Naive thymus-derived CD4-positive, alpha-beta T cell (primary cell): ENCODE measurements at regions not wholly inside any gene's neighbourhood (a gene's known extent, or its start where the extent isn't known, plus 50 kb on each side); places are given as distances from the start of the nearest gene placed in this dataset.

Source experiments
- ATAC-seq: fragments of 150-1000 bp; cut with Tn5 transposase; 2 replicates; pipeline ENCODE4 v1.10.0; 2021; ENCODE audit warnings: mild to moderate bottlenecking, moderate library complexity
- CTCF ChIA-PET: fragments of 350-600 bp; sonication (Branson Sonifier 250); formaldehyde crosslinking; loops from one replicate; lab custom pipeline; 2021; ENCODE audit warnings: antibody characterized with exemption; lab: Charles Lee
- POLR2A ChIA-PET: fragments of 350-600 bp; sonication (Branson Sonifier 250); formaldehyde crosslinking; loops from one replicate; lab custom pipeline; 2021; ENCODE audit warnings: antibody characterized with exemption, inconsistent platforms; lab: Charles Lee
- DNase-seq, 9 donors: peaks; one replicate each; pipeline versions ENCODE4 v3.0.0 to v3.0.0-alpha.2; 2020 to 2022; ENCODE audit warnings: mixed read lengths in 1 of 9
- H3K27ac ChIP-seq: one replicate; pipeline ENCODE4 v1.7.0; 2013; ENCODE audit warnings: mild to moderate bottlenecking, low read depth, low read length, moderate library complexity
- H3K27me3 ChIP-seq, 2 donors: one replicate each; pipeline ENCODE4 v1.7.0; 2013; ENCODE audit warnings: low read length in 2 of 2, mild to moderate bottlenecking in 2 of 2, moderate library complexity in 2 of 2; ENCODE audit not compliant: control insufficient read depth in 2 of 2, insufficient read depth in 2 of 2
- H3K36me3 ChIP-seq, 3 experiments: 1 replicate in 2 of 3; 2 replicates in 1 of 3; pipeline ENCODE4 v1.7.0; 2013; ENCODE audit warnings: low read length in 3 of 3, mild to moderate bottlenecking in 3 of 3, moderate library complexity in 1 of 3; ENCODE audit not compliant: insufficient read depth in 3 of 3, control insufficient read depth in 2 of 3
- H3K4me1 ChIP-seq, 2 donors: one replicate each; pipeline ENCODE4 v1.7.0; 2013; ENCODE audit warnings: low read length in 2 of 2, mild to moderate bottlenecking in 2 of 2, moderate library complexity in 1 of 2; ENCODE audit not compliant: control insufficient read depth in 2 of 2, insufficient read depth in 2 of 2
- H3K4me3 ChIP-seq: 2 replicates; pipeline ENCODE4 v1.7.0; 2013; ENCODE audit warnings: mild to moderate bottlenecking, low read length
- H3K9me3 ChIP-seq, 3 experiments: 1 replicate in 2 of 3; 2 replicates in 1 of 3; pipeline ENCODE4 v1.7.0; 2013; ENCODE audit warnings: low read length in 3 of 3; ENCODE audit not compliant: control insufficient read depth in 2 of 3
- H3K27ac Mint-ChIP-seq, 9 donors: one replicate each; pipeline ENCODE4 v1.8.0; 2020 to 2022; ENCODE audit warnings: mixed read lengths in 9 of 9, mild to moderate bottlenecking in 8 of 9, moderate library complexity in 5 of 9, inconsistent platforms in 2 of 9
- H3K27me3 Mint-ChIP-seq, 5 donors: one replicate each; pipeline ENCODE4 v1.8.0; 2021 to 2022; ENCODE audit warnings: mixed read lengths in 5 of 5, mild to moderate bottlenecking in 1 of 5
- H3K36me3 Mint-ChIP-seq, 5 donors: one replicate each; pipeline ENCODE4 v1.8.0; 2020 to 2022; ENCODE audit warnings: mixed read lengths in 5 of 5, mild to moderate bottlenecking in 3 of 5, inconsistent platforms in 1 of 5
- H3K4me1 Mint-ChIP-seq, 7 donors: one replicate each; pipeline ENCODE4 v1.8.0; 2020 to 2022; ENCODE audit warnings: mixed read lengths in 7 of 7, mild to moderate bottlenecking in 3 of 7, inconsistent platforms in 1 of 7
- H3K4me3 Mint-ChIP-seq, 10 donors: one replicate each; pipeline ENCODE4 v1.8.0; 2020 to 2022; ENCODE audit warnings: mild to moderate bottlenecking in 10 of 10, mixed read lengths in 10 of 10, moderate library complexity in 6 of 10, inconsistent platforms in 2 of 10
- H3K9me3 Mint-ChIP-seq, 11 donors: one replicate each; pipeline ENCODE4 v1.8.0; 2020 to 2022; ENCODE audit warnings: mixed read lengths in 11 of 11, mild to moderate bottlenecking in 4 of 11, inconsistent platforms in 1 of 11, moderate library complexity in 1 of 11
- intact Hi-C, 2 donors: fragments of 100-400 bp; cut with micrococcal nuclease; formaldehyde crosslinking; loops; one replicate each; pipeline ENCODE4 v1.15.1; 2023

DNA sequence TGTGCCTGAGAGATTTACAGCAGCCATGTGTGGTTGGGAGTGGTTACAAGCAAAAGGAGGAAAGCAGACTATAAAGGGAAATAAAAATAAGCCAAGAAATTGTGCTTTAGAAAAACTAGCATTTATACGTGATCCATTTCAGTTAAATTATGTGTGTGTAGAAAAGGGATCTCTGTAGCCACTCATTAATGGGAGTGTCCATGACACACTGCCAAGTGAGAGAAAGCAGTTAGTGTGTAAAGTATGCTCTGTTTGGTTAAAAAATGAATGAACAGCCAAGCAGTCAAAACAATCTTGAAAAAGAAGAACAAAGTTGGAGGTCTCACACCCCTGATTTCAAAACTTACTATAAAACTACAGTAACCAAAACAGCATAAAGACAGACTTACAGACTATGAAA lies 67.9 kb upstream of the GGTLC1 start:
- Mint-ChIP-seq H3K36me3 (no peaks in the 10 kb centered on the region), H3K9me3 (peaks cover 0 to 1% (median 0%) of the 10 kb centered on the region in 11 donors), H3K4me1 (peaks cover 2 to 12% (median 7%) of the 10 kb centered on the region in 7 donors), H3K27ac (no peak overlapping the region), H3K4me3 (no peak overlapping the region), H3K27me3 (no peaks in the 10 kb centered on the region)
- POLR2A ChIA-PET: no interaction called here
- ATAC-seq (no peak), DNase-seq (no peak)
- H3K27me3 ChIP-seq: no peaks in the 10 kb centered on the region
- CTCF ChIA-PET: no interaction called here
- H3K4me1 ChIP-seq: peaks cover 0 to 9% of the 10 kb centered on the region in 2 donors
- H3K9me3 ChIP-seq: no peaks in the 10 kb centered on the region
- H3K36me3 ChIP-seq: no peaks in the 10 kb centered on the region
- intact Hi-C loops: no loop called here
- H3K4me3 ChIP-seq: no peak overlapping the region
- no peak overlapping the region for H3K27ac ChIP-seq

DNA sequence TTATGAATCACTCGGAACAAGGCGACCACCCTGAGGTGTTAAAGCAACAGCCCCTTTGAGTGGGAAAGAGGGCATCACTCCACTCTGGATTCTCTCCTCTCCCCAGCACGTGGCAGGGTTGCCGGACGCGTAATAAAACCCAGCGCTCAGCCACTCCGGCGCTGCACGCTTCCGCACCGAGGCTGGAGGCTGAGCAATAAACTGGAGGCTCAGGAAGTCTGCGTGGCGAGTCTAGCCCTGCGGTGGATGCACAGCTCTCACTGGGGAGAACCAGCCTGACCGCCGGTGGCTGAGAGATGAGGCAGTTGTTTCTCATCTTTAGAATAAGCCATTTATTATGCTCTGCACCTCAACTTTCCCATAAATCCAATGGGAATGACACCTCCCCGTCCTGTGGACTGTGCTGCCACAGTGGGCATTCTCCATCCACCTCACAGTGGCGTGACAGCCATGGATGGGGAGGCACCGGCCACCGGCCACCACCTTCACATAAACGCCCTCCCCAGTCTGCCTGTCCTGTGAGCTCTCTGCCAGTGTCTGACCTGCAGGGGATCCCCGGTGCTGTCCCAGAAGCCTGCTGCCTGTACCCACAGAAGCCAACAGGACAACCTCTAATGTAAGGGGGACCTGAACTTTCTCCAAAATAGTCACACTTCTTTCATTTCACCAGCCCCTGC lies 64.2 kb upstream of the GGTLC1 start:
- Mint-ChIP-seq H3K36me3 (peaks cover 0 to 8% (median 0%) of the 10 kb centered on the region in 5 donors), H3K4me1 (peaks cover 15 to 46% (median 38%) of the 10 kb centered on the region in 7 donors), H3K4me3 (no peak overlapping the region), H3K27ac (peak overlapping the region in 8 of 9 donors; percentile 9 to 93 (median 64)), H3K27me3 (no peaks in the 10 kb centered on the region), H3K9me3 (no peaks in the 10 kb centered on the region)
- H3K27ac ChIP-seq: no peak overlapping the region
- DNase-seq (no peak), ATAC-seq (no peak)
- no peak overlapping the region for H3K4me3 ChIP-seq
- peaks cover 0 to 29% of the 10 kb centered on the region in 2 donors for H3K4me1 ChIP-seq
- no peaks in the 10 kb centered on the region for H3K27me3 ChIP-seq
- intact Hi-C loops: no loop called here
- H3K36me3 ChIP-seq: no peaks in the 10 kb centered on the region
- H3K9me3 ChIP-seq: no peaks in the 10 kb centered on the region
- ChIA-PET POLR2A (no interaction called here), CTCF (no interaction called here)

DNA sequence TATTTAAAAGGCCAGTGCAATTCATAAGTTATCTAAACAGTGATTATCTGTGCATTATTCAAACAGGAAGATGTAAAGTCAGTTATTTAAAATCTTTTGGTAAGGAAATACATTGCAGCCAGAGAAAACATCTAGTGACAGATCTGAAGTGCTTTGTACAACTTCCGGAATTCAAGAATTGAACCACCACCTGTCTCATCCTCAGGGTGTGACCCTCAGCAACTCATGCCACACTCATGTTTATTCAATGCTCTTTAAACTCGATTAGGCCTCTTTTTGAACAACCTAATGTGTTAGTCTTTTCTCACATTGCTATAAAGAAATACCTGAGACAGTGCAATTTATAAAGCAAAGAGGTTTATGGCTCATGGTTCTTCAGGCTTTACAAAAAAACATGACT lies 62.6 kb upstream of the GGTLC1 start:
- peak overlapping the region; percentile 13 to 65 (median 34) for H3K4me3 Mint-ChIP-seq
- Histone ChIP-seq H3K4me3 (no peak overlapping the region), H3K9me3 (no peaks in the 10 kb centered on the region), H3K4me1 (peaks cover under 1 to 38% of the 10 kb centered on the region in 2 donors), H3K36me3 (no peaks in the 10 kb centered on the region), H3K27me3 (no peaks in the 10 kb centered on the region), H3K27ac (no peak overlapping the region)
- intact Hi-C loops: no loop called here
- peak in 3 of 9 donors; percentile 16 to 26 (median 16) for DNase-seq
- no peak for ATAC-seq
- ChIA-PET POLR2A (interaction anchor here (0.9 kb wide), 1 partner anchor 23 kb away, joined by 3 read pairs; no protein-coding TSS in a partner anchor), CTCF (no interaction called here)
- peak overlapping the region; percentile 53 to 94 (median 89) for H3K27ac Mint-ChIP-seq
- H3K4me1 Mint-ChIP-seq: peaks cover 26 to 62% (median 46%) of the 10 kb centered on the region in 7 donors
- no peaks in the 10 kb centered on the region for H3K9me3 Mint-ChIP-seq
- H3K36me3 Mint-ChIP-seq: peaks cover 0 to 10% (median 0%) of the 10 kb centered on the region in 5 donors
- no peaks in the 10 kb centered on the region for H3K27me3 Mint-ChIP-seq

DNA sequence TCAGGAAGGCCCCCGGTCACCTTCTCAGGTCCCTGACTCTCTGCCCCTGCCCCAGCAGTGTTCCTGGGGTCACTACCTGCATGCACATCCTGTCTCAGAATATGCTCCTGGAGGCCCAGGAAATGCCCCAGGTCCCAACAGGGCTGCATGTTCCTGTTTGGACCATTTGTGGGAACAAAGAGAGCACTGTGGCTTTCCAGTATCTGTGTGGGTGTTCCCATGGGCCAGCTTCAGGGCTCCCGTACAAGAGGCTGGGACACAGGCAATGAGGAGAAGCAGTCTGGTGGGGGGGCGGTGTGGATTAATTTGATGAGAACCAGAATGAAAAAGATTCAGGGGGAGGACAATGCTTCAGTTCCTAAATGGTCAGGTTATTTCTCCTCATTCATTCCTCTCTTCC lies 61.5 kb upstream of the GGTLC1 start:
- Mint-ChIP-seq H3K27ac (peak overlapping the region in 8 of 9 donors; percentile 21 to 93 (median 81)), H3K36me3 (peaks cover 0 to 12% (median 0%) of the 10 kb centered on the region in 5 donors), H3K4me1 (peaks cover 35 to 72% (median 56%) of the 10 kb centered on the region in 7 donors), H3K9me3 (no peaks in the 10 kb centered on the region), H3K4me3 (peak overlapping the region in 4 of 10 donors; percentile 36 to 65 (median 46)), H3K27me3 (no peaks in the 10 kb centered on the region)
- Histone ChIP-seq H3K9me3 (no peaks in the 10 kb centered on the region), H3K36me3 (no peaks in the 10 kb centered on the region), H3K27ac (no peak overlapping the region), H3K4me3 (no peak overlapping the region), H3K4me1 (peaks cover 11 to 48% of the 10 kb centered on the region in 2 donors), H3K27me3 (no peaks in the 10 kb centered on the region)
- POLR2A ChIA-PET: no interaction called here
- intact Hi-C loops: no loop called here
- CTCF ChIA-PET: no interaction called here
- no peak for ATAC-seq
- DNase-seq: no peak

DNA sequence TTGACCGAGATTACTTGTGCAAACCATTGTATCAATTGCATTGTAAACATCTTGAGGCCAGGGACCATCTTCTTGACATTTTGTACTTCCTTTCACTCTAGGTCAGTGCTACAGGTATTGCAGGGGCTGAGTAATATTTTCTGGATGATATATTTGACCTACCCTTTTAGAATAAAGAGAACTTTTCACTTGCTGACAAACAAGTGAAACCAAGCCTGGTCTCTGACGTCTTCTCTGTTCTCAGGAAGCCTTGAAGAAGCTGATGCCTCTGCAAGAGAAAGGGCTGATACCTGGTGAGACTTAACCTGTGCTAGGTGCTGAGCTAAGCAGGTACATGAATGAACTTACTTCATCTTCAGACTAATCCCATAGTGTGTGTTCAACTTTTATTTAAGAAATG lies 60.5 kb upstream of the GGTLC1 start:
- Mint-ChIP-seq H3K27ac (peak overlapping the region; percentile 5 to 93 (median 66)), H3K9me3 (no peaks in the 10 kb centered on the region), H3K27me3 (no peaks in the 10 kb centered on the region), H3K36me3 (peaks cover 0 to 12% (median 0%) of the 10 kb centered on the region in 5 donors), H3K4me3 (peak overlapping the region in 4 of 10 donors; percentile 9 to 30 (median 17)), H3K4me1 (peaks cover 36 to 83% (median 65%) of the 10 kb centered on the region in 7 donors)
- no peaks in the 10 kb centered on the region for H3K9me3 ChIP-seq
- no peak overlapping the region for H3K4me3 ChIP-seq
- CTCF ChIA-PET: no interaction called here
- H3K27me3 ChIP-seq: no peaks in the 10 kb centered on the region
- peak in 1 of 9 donors; percentile 20 for DNase-seq
- intact Hi-C loops: no loop called here
- H3K36me3 ChIP-seq: no peaks in the 10 kb centered on the region
- no peak for ATAC-seq
- peaks cover 12 to 48% of the 10 kb centered on the region in 2 donors for H3K4me1 ChIP-seq
- POLR2A ChIA-PET: interaction anchor here (0.6 to 1.5 kb wide), 3 partner anchors 22 to 29 kb away, joined by 3 to 9 read pairs (median 3); no protein-coding TSS in a partner anchor
- no peak overlapping the region for H3K27ac ChIP-seq

DNA sequence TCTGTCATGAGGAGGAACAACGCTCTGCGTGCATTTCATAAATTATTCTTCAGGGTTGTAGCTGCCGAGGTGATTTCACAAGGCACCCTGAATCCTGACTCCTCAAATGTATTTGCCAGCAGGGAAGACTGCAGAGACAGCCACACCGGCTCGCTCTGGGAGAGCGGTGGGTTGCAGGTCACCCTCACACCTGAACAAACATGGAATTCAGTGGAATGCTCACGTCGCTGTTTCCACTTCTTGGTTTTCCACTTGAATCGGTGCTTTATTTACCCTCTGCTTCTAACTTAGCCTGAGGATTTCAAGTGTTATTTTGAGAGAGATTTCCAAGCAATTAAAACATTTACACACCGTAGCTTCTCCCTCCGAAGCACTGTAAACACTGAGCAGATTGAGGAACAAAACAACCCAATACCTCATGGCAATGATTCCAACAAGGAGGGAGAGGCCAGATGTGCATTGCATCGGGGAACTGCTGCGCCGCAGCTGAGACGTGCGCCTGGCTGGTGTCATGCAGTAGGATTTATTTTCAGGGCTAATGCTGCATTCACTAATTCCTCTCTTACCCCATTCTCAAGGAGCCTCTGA lies 59.5 kb upstream of the GGTLC1 start:
- Mint-ChIP-seq H3K9me3 (no peaks in the 10 kb centered on the region), H3K36me3 (peaks cover 0 to 12% (median 0%) of the 10 kb centered on the region in 5 donors), H3K27me3 (no peaks in the 10 kb centered on the region), H3K4me1 (peaks cover 37 to 86% (median 71%) of the 10 kb centered on the region in 7 donors), H3K4me3 (peak overlapping the region in 1 of 10 donors; percentile 9), H3K27ac (peak overlapping the region in 7 of 9 donors; percentile 28 to 93 (median 69))
- Histone ChIP-seq H3K27ac (no peak overlapping the region), H3K36me3 (no peaks in the 10 kb centered on the region), H3K4me3 (no peak overlapping the region), H3K27me3 (no peaks in the 10 kb centered on the region), H3K9me3 (no peaks in the 10 kb centered on the region), H3K4me1 (peaks cover 12 to 48% of the 10 kb centered on the region in 2 donors)
- intact Hi-C loops: no loop called here
- DNase-seq: no peak
- ChIA-PET CTCF (no interaction called here), POLR2A (interaction anchor here (0.8 to 1.5 kb wide), 4 partner anchors 21 to 24 kb away, joined by 3 to 10 read pairs (median 7); no protein-coding TSS in a partner anchor)
- ATAC-seq: no peak
